HG02588 (cell line): ENCODE measurements at regions not wholly inside any gene's neighbourhood (a gene's known extent, or its start where the extent isn't known, plus 50 kb on each side); places are given as distances from the start of the nearest gene placed in this dataset.
"Not testable (repeated sequence)": the region's sequence is repeated elsewhere in the genome, so short reads cannot be mapped to it uniquely, and the experiment has no call there.

ENCODE experiments used
- ATAC-seq: cut with Tn5 transposase; IDR thresholded peaks from one replicate; pipeline ENCODE4 v1.9.1; 2021; ENCODE audit warnings: mild to moderate bottlenecking, moderate library complexity; ENCODE audit not compliant: unreplicated experiment

DNA sequence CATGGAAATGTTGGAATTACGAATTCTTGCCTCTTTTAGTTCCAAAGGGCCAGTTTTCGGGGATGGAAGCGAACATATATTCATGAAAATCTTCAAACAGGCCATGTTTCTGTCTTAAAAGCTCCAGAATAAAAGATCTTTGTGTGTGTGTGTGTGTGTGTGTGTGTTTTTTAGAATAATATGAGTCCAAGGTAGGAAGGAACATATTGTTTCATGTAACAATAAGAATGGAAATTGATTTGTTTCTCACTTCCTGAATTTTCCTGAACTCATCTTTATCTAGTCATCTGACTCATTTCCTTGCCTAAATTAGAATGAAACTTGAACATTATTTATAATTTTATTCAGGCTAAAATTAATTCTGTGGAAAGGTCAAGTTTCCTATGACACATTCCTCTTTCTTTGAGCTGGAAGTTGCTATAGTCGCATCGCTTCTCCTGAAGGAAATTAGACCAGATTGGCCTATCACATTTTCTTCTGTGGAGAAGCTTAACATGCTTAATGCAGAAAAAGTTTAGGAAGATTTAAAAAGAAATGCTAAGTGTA lies 805.1 kb upstream of the ADAMTS5 start:
- no peak for ATAC-seq

DNA sequence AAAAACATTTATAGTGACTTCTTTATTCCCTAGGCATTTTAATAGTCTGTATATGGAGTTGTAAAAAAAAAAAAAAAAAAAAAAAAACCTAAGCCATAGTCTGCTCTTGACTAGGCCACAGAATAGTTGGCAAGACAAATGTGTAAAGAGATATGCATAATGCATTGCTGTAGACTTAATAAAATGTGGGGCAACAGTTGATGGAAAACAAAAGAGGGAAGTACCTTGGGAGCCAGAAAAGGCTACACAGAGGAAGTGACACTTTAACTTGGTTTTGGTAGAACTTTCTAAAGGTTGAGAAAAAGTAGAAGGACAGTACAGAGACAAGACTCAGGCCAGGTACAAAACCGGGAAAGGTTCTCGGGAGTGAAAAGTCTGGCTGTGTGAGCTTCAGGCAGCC lies 802.9 kb upstream of the ADAMTS5 start:
- ATAC-seq = no peak

DNA sequence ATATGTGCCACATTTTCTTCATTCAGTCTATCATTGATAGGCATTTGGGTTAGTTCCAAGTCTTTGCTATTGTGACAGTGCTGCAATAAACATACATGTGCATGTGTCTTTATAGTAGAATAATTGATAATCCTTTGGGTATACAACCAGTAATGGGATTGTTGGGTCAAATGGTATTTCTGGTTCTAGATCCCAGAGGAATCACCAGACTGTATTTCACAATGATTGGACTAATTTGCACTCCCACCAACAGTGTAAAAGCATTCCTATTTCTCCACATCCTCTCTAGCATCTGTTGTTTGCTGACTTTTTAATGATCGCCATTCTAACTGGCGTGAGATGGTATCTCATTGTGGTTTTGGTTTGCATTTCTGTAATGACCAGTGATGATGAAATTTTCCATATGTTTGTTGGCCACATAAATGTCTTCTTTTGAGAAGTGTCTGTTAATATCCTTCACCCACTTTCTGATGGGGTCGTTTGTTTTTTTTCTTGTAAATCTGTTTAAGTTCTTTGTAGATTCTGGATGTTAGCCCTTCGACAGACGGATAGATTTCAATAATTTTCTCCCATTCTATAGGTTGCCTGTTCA lies 801.3 kb upstream of the ADAMTS5 start:
- ATAC-seq = not testable (repeated sequence)

DNA sequence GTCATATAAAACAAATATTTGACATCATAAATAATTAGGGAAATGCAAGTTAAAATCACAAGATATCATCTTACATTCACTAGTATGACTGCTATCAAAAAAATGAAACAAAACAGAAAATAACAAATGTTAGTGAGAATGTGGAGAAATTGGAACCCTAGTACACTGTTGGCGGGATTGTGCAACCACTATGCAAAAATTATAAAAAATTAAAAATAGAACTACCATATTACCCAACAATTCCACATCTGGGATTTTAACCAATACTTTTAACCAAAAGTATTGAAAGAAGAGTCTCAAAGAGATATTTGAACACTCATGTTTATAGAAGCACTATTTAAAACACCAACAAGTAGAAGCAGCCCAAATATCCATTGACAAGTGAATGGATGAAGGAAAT lies 797.2 kb upstream of the ADAMTS5 start:
- no peak for ATAC-seq

DNA sequence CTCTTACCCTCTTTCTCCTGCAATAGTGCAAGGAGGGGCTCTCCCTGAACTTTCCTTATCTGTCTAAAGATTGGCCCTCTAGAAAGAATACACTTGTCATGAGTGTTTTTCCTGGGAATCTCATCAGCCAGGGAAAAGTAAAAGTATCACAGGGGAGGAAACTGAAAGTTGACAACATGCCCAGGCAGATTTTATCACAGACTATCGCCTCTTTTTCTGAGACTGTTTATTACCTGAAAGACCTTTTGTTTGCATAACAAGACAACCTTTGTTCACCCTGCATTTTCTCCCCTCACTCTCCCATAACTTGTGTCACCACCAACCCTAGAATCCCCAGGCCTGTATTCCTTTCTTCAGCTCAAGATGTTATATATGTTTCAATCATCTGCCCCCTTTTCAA lies 794.7 kb upstream of the ADAMTS5 start:
- ATAC-seq = no peak

DNA sequence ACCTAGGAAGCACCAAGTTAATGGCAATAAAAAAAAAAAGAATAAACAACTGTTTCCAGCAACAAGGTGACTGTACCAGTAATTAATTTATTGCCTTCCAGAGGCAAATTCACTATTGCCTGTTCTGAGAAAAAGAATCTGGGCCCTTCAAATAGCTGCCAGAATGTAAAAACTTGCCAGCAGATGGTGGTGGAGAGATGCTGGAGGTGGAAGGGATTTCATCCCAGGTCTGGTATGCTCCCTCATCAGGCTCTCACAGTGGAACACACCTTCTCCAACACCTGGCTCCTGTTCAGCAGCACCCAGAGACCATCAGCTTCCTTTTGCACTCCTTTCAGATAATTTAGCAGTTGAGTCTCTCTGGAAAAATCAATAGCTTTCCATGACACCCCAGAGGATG lies 792.9 kb upstream of the ADAMTS5 start:
- no peak for ATAC-seq

DNA sequence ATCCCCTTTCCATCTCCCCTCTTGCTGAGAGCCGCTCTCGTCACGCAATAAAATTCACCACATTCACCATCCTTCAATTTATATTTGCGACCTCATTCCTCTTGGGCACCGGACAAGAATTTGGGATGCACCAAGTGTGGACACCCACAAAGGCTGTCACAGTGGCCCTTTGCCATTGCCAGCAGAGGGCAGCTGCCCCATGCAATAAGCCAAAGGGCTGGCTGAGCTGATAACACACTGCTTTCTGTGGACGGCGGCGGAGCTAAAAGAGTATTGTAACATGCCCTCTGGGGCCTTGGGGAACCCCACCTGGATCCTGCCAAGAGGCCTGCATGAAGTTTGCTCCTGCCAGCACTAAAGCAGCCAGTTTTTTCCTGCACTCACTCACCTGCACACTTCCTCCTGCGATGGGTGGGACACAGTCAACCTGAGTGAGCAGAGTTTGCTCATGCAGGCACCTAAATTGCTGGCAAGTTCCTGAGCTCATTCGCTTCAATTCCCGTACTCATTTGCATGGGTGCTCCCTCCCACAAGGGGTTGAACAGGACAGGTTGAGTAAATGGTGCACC lies 792.3 kb upstream of the ADAMTS5 start:
- no peak for ATAC-seq

DNA sequence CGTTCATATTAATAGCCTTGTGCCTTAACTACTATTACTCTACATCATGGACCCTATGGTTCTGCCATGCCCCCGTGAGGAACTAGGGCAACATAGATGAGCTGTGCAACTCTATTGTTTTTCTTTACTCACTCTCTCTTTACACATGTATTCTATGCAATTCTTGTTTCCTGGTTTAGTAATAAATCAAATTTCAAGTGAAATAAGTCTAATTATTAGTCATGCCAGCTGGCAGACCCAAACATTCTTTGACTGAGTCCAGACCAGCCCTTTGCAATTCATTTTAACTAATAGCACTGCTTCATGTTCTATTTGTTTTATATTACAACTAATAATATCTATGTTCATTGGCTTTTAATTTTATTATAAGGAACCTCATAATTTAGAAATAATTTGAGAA lies 789.3 kb upstream of the ADAMTS5 start:
- ATAC-seq = no peak

DNA sequence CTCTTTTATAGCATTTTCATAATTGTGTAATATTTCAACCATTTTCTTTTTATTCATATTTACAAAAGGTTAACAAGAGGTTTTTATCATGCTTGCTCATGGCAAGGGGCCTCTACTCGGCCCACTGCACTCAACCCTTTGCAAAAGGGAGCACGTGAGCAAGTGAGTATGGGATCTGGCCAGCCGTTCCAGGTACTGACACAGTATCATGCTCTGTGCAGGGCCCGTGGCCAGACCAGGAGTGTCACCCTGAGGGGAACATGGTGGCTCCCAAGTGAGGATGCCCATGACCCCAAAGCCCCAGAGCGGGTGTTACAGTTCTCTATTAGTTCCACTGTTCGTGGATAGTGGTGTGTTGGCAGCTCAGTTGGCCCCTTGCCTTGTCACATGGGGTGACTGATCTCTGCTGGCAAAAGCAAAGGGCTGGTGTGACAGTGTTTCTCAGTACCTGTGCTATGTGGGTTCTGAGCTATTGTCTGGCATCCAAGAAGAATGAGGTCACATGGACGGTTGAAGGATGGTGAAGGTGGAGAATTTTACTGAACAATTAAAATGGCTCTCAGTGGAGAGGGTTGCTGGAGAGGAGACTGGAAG lies 777.2 kb upstream of the ADAMTS5 start:
- ATAC-seq = no peak

DNA sequence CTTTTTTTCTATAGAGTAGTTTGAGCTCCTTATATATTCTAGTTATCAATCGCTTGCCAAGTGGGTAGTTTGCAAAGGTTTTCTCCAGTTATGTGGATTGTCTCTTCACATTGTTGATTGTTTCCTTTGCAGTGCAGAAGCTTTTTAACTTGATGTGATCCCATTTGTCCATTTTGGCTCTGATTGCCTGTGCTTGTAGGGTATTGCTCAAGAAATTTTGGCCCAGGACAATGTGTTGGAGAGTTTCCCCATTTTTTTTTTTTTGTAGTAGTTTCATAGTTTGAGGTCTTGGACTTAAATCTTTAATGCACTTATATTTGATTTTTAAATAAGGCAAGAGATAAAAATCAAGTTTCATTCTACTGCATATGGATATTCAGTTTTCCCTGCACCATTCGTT lies 774.8 kb upstream of the ADAMTS5 start:
- no peak for ATAC-seq

DNA sequence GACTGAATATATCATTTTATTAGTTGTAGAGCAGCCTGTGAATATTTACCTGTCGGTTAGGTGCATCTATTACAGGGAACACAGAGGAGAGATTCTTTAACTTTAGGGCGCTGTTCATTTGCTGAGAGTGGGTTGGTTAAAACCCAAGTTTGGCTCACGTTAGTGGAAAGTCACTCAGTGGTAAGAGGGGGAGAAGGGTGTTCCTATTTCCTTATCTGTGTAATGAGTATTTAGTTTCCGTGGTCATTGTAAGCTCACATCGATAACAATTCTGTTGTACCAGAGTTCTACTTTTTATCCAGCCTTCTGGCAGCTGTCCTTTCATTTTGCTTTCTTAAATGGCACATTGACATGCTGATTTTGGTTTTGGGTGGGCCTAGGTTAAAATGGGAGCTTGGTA lies 773.2 kb upstream of the ADAMTS5 start:
- ATAC-seq = no peak

DNA sequence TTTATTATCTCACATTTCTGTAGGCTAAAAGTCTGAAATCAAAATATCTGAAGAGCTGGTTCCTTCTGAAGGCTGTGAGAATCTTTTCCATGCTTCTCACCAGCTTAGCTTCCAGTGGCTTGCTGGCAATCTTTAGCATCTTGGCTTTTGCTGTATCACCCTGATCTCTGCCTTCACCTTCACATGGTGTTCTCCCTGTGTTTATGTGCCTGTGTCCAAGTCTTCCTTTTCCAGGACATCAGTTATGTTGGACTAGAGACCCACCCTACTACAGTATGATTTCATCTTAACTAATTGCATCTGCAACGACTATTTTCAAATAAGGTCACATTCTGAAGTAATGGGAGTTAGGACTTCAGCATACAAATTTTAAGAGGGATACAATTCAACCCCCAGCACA lies 772.3 kb upstream of the ADAMTS5 start:
- ATAC-seq = no peak

DNA sequence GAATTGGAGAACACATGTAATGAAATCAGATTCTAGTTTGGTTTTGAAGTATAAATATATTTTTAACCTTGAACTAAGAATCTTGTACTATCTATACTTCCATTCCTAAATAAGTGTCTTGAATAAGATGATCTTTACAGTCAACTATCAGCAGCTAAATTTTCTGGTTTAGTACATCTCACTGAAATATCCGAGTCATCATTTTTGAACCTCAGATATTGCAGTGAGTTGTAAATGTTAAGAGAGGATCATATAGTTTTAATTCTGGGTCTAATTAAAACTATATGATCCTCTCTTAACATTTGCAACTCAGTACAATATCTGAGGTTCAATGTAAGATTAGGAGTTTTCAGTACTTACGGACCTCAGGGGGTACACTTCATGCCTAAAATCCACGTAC lies 768.8 kb upstream of the ADAMTS5 start:
- no peak for ATAC-seq

DNA sequence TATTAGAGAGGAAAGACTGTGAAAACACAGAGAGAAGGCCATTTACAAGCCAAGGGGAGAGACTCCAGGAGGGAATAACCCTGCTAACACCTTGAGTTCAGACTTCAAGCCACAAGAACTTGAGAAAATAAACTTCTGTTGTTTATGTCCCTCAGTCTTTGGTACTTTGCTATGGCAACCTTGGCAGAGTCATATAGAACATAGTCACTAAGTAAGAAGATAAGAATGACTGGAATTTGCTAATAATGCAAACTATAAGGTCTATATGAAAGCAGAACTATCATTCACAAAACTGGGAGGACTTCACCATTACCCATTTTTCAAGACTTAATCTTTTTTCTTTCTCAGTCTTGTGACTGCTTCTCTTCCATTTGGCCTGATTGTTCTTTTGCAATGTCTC lies 767.3 kb upstream of the ADAMTS5 start:
- ATAC-seq = no peak

DNA sequence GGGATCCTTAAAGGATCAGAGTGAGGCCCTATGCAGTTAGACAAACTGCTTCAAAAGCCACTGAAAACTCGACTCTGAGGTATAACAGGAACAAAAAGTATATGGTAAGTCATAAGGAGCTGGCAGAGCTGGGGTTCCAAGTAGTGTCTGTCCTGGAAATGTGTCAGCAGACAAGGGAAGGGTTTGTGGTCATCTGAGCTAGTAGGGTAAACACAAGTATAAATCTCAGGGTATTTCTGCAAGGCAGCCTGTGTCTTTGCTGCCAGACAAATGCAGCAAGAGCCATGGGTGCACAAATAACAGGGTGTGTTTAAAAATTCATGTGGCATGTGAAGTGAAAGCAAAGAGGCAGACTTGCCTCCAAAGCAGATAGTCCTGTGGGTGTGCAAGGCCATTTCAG lies 759.0 kb upstream of the ADAMTS5 start:
- ATAC-seq = no peak

DNA sequence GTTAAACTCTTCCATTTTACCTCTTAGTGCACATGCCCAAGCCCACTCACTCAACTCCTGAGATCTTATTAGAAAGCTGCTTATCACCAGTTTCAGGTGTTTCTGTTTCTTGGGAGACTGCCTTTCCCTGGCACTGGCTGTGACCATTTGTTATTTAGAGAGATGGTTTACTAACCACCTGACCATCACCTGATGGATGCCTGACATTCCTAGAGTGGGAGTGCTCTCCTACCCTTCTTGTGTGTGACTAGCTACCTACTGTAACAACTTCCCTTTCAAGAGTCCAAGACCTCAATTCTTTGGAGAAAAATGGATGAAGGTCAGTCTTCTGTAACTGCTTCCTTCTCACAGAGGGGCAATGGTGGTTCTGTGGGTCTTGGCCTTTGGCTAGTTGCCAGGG lies 755.2 kb upstream of the ADAMTS5 start:
- ATAC-seq = no peak

DNA sequence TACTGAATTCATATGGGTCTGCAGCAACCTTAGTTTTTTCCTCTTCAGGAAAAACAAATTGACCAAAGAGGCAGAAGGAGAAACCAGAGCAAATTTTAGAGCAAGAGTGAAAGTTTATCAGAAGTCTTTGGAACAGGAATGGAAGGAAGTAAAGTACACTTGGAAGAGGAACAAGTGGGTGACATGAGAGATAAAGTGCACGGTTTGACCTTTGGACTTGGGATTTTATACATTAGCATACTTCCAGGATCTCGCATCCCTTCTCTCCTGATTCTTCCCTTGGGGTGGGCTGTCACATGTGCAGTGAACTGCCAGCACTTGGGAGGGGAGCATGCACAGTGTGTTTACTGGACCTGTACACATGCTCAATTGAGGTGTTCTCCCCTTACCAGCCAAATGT lies 754.8 kb upstream of the ADAMTS5 start:
- no peak for ATAC-seq

DNA sequence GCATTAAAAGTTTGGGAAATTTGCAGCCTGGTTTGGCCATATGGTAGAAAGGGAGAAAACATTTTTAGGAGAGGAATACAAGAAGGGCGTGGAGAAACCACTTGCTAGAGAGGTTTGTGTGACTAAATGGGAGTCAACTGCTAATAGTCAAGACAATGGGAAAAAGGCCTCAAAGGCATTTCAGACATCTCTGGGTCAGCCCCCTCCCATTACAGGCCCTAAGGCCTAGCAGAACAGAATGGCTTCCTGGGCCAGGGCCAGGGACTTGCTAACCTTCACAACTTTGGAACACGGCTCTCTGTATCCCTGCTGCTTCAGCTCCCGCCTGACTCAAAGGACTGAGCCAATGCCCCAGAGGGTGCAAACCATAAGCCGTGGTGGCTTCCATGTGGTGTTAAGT lies 752.3 kb upstream of the ADAMTS5 start:
- no peak for ATAC-seq

DNA sequence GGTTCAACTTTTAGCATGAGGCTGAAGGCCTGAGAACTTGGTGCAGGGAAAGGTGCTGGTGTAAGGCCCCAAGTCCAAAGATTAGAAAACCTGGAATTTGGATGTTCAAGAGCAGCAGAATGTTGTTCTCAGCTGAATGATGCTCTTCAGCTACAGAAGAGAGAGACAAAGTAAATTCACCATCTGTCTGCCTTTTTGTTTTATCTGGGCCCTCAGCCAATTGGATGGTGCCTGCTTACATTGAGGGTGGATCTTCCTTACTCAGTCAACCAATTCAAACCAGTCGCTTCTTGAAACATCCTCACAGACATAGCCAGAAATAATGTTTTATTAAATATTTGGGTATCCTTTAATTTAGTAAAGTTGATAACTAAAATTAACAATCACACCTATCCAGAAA lies 748.2 kb upstream of the ADAMTS5 start:
- ATAC-seq = no peak

DNA sequence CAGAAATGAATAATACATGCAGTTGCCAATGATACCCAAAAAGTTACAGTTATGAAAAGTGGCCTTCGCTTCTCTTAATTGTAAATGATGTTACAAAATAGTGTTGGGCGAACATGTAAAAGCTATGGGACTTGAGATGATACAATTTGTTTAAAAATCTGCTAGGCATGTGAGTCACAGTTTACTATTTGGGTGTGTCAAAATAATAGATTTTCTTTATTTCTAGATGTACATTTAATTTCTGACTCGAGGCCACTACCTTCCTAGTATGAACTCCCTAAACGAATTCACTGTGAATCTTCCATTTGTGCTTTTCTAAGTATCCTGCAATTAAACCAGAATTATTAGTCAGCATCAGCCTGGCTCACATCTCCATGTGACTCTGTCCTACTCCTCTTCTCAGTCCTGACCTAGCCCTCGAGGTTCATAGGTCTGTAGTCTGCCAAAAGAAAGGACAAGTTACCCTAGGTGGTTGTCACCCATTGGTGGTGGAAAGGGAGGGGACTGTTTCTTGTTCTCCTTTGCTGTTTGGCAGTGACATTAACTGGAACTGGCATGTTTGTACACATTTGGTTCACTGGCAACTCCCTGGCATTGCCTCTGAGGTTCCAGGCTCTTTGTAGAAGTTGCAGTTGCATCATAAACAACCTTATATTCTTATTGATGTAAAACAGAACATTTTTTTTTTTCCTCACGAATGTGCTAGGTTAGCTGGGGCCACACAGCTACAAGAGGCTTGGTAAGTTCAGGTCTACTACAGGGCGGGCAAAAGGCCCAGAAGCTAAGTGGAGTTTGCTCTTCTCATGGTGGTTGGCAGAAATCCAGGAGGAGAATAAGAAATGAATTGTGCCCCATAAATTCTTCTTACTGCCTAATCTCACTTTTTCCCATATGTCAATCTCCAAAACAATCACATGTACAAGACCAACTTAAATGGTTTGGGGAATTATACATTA lies 746.5 kb upstream of the ADAMTS5 start:
- no peak for ATAC-seq

DNA sequence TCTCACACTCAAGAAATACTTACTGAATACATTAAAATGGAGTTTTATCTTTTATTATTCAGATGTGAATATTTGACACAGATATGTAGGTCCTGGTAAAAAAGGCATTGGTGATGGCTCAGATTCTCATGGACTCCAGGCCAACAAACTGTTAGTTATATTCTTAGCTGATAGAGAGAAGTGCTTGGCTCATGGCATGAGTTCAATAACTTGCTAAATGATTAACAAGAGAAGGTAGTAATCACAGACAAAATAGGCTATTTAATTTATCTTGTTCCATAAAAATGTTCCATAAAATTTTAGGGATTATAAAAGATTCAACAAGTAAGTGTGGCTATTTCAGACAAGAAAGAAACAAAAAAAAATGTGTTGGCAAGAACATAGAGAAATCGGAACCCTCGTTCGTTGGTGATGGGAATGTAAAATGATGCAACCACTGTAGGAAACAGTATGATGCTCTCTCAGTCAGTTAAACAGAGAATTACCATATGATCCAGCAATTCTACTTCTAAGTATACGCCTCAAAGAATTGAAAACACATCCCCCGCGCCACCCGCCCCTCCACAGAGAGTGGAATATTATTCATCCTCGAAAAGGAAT lies 737.8 kb upstream of the ADAMTS5 start:
- ATAC-seq = no peak
